ENCODE measurements at regions not wholly inside any gene's neighbourhood (a gene's known extent, or its start where the extent isn't known, plus 50 kb on each side); places are given as distances from the start of the nearest gene placed in this dataset.

DNA sequence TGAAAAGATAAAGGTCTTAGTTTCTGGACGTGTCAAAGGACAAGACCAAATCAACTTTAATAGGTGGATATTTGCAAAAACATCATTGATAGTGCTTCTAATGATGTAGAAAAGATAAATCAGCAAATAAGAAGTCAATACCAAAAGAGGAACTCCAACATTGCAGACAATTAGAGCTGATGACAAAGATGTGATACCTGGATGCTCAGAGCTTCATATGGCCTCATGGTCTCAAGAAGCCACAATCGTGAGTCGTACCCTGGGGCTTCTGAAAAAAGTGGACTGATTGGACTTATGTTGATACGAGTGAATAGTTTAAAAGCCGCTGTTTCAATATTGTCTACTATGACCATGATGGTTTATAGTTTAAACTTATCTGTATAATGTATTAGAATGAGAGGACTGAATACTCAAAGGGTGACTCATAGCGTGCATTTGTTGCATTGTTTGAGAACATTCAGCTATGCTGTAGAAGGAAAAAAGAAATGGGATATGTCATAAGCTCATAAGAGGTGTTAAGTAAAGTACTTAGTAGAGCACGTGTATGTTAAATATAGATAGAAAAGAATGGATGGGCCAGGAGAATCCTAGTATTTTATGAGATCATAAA, 54.6 kb upstream of the RIPOR2 start (continued):
- TF ChIP-seq, protein P1, sequence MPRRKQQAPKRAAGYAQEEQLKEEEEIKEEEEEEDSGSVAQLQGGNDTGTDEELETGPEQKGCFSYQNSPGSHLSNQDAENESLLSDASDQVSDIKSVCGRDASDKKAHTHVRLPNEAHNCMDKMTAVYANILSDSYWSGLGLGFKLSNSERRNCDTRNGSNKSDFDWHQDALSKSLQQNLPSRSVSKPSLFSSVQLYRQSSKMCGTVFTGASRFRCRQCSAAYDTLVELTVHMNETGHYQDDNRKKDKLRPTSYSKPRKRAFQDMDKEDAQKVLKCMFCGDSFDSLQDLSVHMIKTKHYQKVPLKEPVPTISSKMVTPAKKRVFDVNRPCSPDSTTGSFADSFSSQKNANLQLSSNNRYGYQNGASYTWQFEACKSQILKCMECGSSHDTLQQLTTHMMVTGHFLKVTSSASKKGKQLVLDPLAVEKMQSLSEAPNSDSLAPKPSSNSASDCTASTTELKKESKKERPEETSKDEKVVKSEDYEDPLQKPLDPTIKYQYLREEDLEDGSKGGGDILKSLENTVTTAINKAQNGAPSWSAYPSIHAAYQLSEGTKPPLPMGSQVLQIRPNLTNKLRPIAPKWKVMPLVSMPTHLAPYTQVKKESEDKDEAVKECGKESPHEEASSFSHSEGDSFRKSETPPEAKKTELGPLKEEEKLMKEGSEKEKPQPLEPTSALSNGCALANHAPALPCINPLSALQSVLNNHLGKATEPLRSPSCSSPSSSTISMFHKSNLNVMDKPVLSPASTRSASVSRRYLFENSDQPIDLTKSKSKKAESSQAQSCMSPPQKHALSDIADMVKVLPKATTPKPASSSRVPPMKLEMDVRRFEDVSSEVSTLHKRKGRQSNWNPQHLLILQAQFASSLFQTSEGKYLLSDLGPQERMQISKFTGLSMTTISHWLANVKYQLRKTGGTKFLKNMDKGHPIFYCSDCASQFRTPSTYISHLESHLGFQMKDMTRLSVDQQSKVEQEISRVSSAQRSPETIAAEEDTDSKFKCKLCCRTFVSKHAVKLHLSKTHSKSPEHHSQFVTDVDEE (CRISPR knock-in tag; IDR thresholded peaks at IDR 0.05): no peak
- TF ChIP-seq ARNTL (CRISPR knock-in tag; IDR thresholded peaks at IDR 0.05; ENCODE audit: borderline replicate concordance, low read depth): no peak

DNA sequence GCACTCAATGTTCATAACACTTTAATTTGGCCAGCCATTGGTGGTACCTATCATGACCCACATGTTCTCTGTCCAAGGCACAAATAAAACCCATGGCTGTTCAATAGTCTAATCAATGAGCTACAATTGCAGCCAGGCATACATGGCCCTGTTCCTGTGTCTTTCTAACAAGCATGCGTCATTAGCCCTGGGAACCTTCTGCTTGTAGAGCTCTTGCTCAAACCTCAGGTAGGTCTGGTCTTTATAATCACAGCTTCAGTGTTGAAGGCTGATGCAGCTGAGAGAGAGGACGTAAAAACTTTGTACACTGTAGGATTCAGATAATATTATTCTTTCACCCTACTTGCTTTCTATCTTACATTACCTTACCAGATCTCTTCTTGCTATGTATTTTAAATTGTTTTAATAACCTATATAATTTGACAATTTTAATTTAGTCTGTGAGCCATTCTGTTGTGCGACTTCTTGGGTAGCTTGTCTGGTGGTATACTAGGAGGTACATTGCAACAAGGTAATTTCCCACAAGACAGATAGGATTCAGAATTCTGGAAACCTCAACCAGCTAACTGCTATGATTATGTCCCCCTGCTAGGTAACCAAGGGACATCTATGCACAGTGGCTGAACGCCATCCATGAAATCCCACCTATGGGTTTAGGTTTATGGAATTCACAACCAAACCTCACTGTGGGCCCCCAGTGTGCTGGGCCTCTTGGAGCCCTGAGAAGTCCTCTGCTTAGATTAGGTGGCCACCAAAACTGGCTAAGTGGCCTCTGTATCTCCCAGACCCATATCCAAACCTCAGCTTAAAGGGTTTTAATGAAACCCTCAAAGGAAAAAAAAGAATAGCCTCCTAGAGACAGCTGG, 55.4 kb upstream of the RIPOR2 start:
- no peak; the same call in 2 of the 3 replicates for ATAC-seq
- TF ChIP-seq ARNTL (CRISPR knock-in tag; IDR thresholded peaks at IDR 0.05; ENCODE audit: borderline replicate concordance, low read depth) (no peak), ZNF8 (CRISPR knock-in tag; IDR thresholded peaks at IDR 0.05) (no peak), RARB (CRISPR knock-in tag; IDR thresholded peaks at IDR 0.05) (no peak), ZC3H10 (CRISPR knock-in tag; IDR thresholded peaks at IDR 0.05) (no peak), ZFP3 (CRISPR knock-in tag; IDR thresholded peaks at IDR 0.05) (no peak), BACH2 (CRISPR knock-in tag; IDR thresholded peaks at IDR 0.05; ENCODE audit: borderline replicate concordance) (no peak), OSR1 (CRISPR knock-in tag; IDR thresholded peaks at IDR 0.05) (no peak), ZFP30 (CRISPR knock-in tag; IDR thresholded peaks at IDR 0.05) (no peak), ESRRG (CRISPR knock-in tag; IDR thresholded peaks at IDR 0.05) (no peak), PPARA (CRISPR knock-in tag; IDR thresholded peaks at IDR 0.05; ENCODE audit: borderline replicate concordance) (no peak), TOX (CRISPR knock-in tag; IDR thresholded peaks at IDR 0.05; ENCODE audit: borderline replicate concordance) (no peak), CSDC2 (CRISPR knock-in tag; IDR thresholded peaks at IDR 0.05) (no peak), GLIS3 (CRISPR knock-in tag; IDR thresholded peaks at IDR 0.05) (no peak), TCF4 (CRISPR knock-in tag; IDR thresholded peaks at IDR 0.05; ENCODE audit: borderline replicate concordance) (no peak)
- TF ChIP-seq, protein P2, sequence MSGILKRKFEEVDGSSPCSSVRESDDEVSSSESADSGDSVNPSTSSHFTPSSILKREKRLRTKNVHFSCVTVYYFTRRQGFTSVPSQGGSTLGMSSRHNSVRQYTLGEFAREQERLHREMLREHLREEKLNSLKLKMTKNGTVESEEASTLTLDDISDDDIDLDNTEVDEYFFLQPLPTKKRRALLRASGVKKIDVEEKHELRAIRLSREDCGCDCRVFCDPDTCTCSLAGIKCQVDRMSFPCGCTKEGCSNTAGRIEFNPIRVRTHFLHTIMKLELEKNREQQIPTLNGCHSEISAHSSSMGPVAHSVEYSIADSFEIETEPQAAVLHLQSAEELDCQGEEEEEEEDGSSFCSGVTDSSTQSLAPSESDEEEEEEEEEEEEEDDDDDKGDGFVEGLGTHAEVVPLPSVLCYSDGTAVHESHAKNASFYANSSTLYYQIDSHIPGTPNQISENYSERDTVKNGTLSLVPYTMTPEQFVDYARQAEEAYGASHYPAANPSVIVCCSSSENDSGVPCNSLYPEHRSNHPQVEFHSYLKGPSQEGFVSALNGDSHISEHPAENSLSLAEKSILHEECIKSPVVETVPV (CRISPR knock-in tag; IDR thresholded peaks at IDR 0.05): no peak
- TF ChIP-seq, protein P1 (CRISPR knock-in tag; IDR thresholded peaks at IDR 0.05): no peak
- TF ChIP-seq, protein P3, sequence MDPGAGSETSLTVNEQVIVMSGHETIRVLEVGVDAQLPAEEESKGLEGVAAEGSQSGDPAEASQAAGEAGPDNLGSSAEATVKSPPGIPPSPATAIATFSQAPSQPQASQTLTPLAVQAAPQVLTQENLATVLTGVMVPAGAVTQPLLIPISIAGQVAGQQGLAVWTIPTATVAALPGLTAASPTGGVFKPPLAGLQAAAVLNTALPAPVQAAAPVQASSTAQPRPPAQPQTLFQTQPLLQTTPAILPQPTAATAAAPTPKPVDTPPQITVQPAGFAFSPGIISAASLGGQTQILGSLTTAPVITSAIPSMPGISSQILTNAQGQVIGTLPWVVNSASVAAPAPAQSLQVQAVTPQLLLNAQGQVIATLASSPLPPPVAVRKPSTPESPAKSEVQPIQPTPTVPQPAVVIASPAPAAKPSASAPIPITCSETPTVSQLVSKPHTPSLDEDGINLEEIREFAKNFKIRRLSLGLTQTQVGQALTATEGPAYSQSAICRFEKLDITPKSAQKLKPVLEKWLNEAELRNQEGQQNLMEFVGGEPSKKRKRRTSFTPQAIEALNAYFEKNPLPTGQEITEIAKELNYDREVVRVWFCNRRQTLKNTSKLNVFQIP (CRISPR knock-in tag; IDR thresholded peaks at IDR 0.05; ENCODE audit: borderline replicate concordance, low read depth): no peak
- TF ChIP-seq, protein P4, sequence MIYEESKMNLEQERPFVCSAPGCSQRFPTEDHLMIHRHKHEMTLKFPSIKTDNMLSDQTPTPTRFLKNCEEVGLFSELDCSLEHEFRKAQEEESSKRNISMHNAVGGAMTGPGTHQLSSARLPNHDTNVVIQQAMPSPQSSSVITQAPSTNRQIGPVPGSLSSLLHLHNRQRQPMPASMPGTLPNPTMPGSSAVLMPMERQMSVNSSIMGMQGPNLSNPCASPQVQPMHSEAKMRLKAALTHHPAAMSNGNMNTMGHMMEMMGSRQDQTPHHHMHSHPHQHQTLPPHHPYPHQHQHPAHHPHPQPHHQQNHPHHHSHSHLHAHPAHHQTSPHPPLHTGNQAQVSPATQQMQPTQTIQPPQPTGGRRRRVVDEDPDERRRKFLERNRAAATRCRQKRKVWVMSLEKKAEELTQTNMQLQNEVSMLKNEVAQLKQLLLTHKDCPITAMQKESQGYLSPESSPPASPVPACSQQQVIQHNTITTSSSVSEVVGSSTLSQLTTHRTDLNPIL (CRISPR knock-in tag; IDR thresholded peaks at IDR 0.05; ENCODE audit: low read depth): no peak

Data from SK-N-SH treated with all-trans-retinoic acid at 6 μM for 48 hours (cell line).